Mesenchymal stem cell (in vitro differentiated cells and primary cell): ENCODE measurements at regions not wholly inside any gene's neighbourhood (a gene's known extent, or its start where the extent isn't known, plus 50 kb on each side); places are given as distances from the start of the nearest gene placed in this dataset.

Experiments used
- DNase-seq: peaks from one replicate; pipeline ENCODE4 v3.0.0-alpha.2; 2013
- H2AFZ ChIP-seq: one replicate; pipeline ENCODE4 v1.6.1; 2013; ENCODE audit warnings: low read depth, mild to moderate bottlenecking, control low read depth, inconsistent platforms, low read length, moderate library complexity
- H2AK5ac ChIP-seq: 2 replicates; pipeline ENCODE4 v1.6.1; 2013; ENCODE audit warnings: low read length, moderate library complexity, mild to moderate bottlenecking, inconsistent platforms; ENCODE audit not compliant: severe bottlenecking
- H2BK120ac ChIP-seq: one replicate; pipeline ENCODE4 v1.6.1; 2013; ENCODE audit warnings: low read depth, mild to moderate bottlenecking, inconsistent platforms, low read length, moderate library complexity
- H2BK12ac ChIP-seq, 2 experiments: one replicate each; pipeline ENCODE4 v1.6.1; 2013; ENCODE audit warnings: inconsistent platforms in 2 of 2, low read length in 2 of 2, mild to moderate bottlenecking in 2 of 2, moderate library complexity in 2 of 2, control low read depth in 1 of 2
- H2BK15ac ChIP-seq: one replicate; pipeline ENCODE4 v1.6.1; 2013; ENCODE audit warnings: mild to moderate bottlenecking, low read depth, inconsistent platforms; ENCODE audit not compliant: poor library complexity, severe bottlenecking
- H2BK5ac ChIP-seq: 2 replicates; pipeline ENCODE4 v1.6.1; 2013; ENCODE audit warnings: low read depth, mild to moderate bottlenecking, low read length, control low read depth, inconsistent platforms; ENCODE audit not compliant: poor library complexity, severe bottlenecking
- H3K14ac ChIP-seq, 2 experiments: one replicate each; pipeline ENCODE4 v1.6.1; 2013; ENCODE audit warnings: inconsistent platforms in 2 of 2, low read length in 2 of 2, control low read depth in 1 of 2, mild to moderate bottlenecking in 1 of 2, moderate library complexity in 1 of 2
- H3K18ac ChIP-seq, 2 experiments: one replicate each; pipeline ENCODE4 v1.6.1; 2013; ENCODE audit warnings: inconsistent platforms in 2 of 2, low read length in 2 of 2, control low read depth in 1 of 2, low read depth in 1 of 2, mild to moderate bottlenecking in 1 of 2
- H3K23ac ChIP-seq, 2 experiments: one replicate each; pipeline ENCODE4 v1.6.1; 2013; ENCODE audit warnings: inconsistent platforms in 2 of 2, low read length in 2 of 2, mild to moderate bottlenecking in 2 of 2, moderate library complexity in 2 of 2, control low read depth in 1 of 2
- H3K27ac ChIP-seq: 2 replicates; pipeline ENCODE4 v1.5.1; 2013; ENCODE audit warnings: mild to moderate bottlenecking, moderate library complexity, low read length, control low read depth, inconsistent platforms; ENCODE audit not compliant: poor library complexity, severe bottlenecking
- H3K27me3 ChIP-seq, 2 experiments: 2 replicates each; pipeline versions ENCODE4 v1.6.1 to v1.7.0; 2013; ENCODE audit warnings: low read length in 2 of 2, mild to moderate bottlenecking in 2 of 2, moderate library complexity in 2 of 2, control low read depth in 1 of 2, inconsistent platforms in 1 of 2; ENCODE audit not compliant: control insufficient read depth in 1 of 2, insufficient read depth in 1 of 2
- H3K36me3 ChIP-seq, 2 experiments: 2 replicates each; pipeline versions ENCODE4 v1.6.1 to v1.7.0; 2013; ENCODE audit warnings: low read length in 2 of 2, control low read depth in 1 of 2, inconsistent platforms in 1 of 2, low read depth in 1 of 2, mild to moderate bottlenecking in 1 of 2; ENCODE audit not compliant: insufficient read depth in 2 of 2, control insufficient read depth in 1 of 2
- H3K4ac ChIP-seq, 2 experiments: one replicate each; pipeline ENCODE4 v1.6.1; 2013; ENCODE audit warnings: inconsistent platforms in 2 of 2, low read length in 2 of 2, mild to moderate bottlenecking in 2 of 2, moderate library complexity in 2 of 2, control low read depth in 1 of 2, low read depth in 1 of 2
- H3K4me1 ChIP-seq: 2 replicates; pipeline ENCODE4 v1.6.1; 2013; ENCODE audit warnings: low read depth, low read length, control low read depth; ENCODE audit not compliant: control insufficient read depth, insufficient read depth
- H3K4me2 ChIP-seq: 2 replicates; pipeline ENCODE4 v1.6.1; 2013; ENCODE audit warnings: low read length, mild to moderate bottlenecking, inconsistent platforms; ENCODE audit not compliant: poor library complexity, severe bottlenecking
- H3K4me3 ChIP-seq, 2 experiments: 2 replicates each; pipeline versions ENCODE4 v1.5.1 to v1.7.0; 2013; ENCODE audit warnings: low read length in 2 of 2, mild to moderate bottlenecking in 2 of 2, control low read depth in 1 of 2, low read depth in 1 of 2; ENCODE audit not compliant: insufficient read depth in 1 of 2
- H3K79me1 ChIP-seq: replicated peaks from 2 replicates; pipeline ENCODE4 v1.6.1; 2013; ENCODE audit warnings: mild to moderate bottlenecking, control low read depth, low read length, inconsistent platforms; ENCODE audit not compliant: poor library complexity, severe bottlenecking
- H3K9ac ChIP-seq: 2 replicates; pipeline ENCODE4 v1.7.0; 2013; ENCODE audit warnings: mild to moderate bottlenecking, low read length, moderate library complexity
- H3K9me3 ChIP-seq: 2 replicates; pipeline ENCODE4 v1.7.0; 2013; ENCODE audit warnings: mild to moderate bottlenecking, low read length; ENCODE audit not compliant: control insufficient read depth
- H4K8ac ChIP-seq: one replicate; pipeline ENCODE4 v1.6.1; 2013; ENCODE audit warnings: inconsistent platforms, mild to moderate bottlenecking, low read length, moderate library complexity
- H4K91ac ChIP-seq: one replicate; pipeline ENCODE4 v1.6.1; 2013; ENCODE audit warnings: mild to moderate bottlenecking, low read length, inconsistent platforms
- WGBS: methylation state at CpG from one replicate; pipeline ENCODE4 v1.1.7; 2013; ENCODE audit warnings: mixed read lengths; 5-methylcytosine and 5-hydroxymethylcytosine counted together

DNA sequence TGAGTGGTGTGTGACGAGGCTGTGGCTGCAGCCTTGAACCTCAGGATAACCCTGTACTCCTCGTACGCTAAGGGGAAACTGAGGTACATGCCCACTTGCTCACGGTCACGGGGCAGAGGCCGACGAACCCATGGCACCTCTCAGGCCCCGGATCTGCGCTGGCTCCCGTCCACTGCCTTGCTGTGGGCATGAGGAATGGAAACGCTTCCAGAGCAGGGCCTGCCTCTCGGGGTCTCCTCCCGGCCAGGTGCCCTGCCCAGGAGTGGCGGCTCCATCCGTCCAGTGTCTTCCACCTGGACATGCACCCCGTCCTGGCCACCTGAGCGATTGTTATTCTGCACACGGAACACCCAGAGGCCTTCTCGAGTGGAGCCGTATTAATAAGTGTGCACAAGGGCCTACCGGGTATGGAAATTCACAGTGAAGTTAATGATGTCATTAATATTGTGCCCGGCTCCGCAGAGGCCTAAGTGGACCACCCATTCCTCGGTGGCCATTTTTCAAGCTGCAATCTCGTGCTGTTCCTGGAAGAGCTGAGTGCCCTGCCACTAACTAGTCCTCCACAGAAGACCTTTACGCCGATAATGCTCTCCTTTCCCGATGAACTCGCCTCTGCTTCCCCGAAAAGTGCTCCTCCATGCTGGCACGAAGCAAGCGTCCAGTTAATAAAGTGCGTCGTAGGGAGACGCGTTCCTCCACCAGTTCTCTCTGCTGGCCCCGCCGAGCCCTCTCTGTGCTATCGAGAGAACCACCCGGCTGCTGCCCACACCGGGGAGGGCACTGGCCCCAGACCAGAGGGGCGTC, 927.9 kb downstream of the BRD1 start:
- no peaks in the 10 kb centered on the region for H3K4me1 ChIP-seq
- no peak for DNase-seq
- H3K23ac ChIP-seq = no peak overlapping the region
- no peak overlapping the region for H2BK15ac ChIP-seq
- no peaks in the 10 kb centered on the region for H3K36me3 ChIP-seq
- H2BK5ac ChIP-seq = no peak overlapping the region
- H2AK5ac ChIP-seq = no peak overlapping the region
- 83% methylated on average over 41 of the region's 42 CpGs for WGBS
- no peak overlapping the region for H3K9ac ChIP-seq
- no peak overlapping the region for H2AFZ ChIP-seq
- H4K8ac ChIP-seq = no peak overlapping the region
- no peak overlapping the region for H3K4me2 ChIP-seq
- no peak overlapping the region for H3K14ac ChIP-seq
- H2BK120ac ChIP-seq = no peak overlapping the region
- H2BK12ac ChIP-seq = no peak overlapping the region
- no peaks in the 10 kb centered on the region for H3K79me1 ChIP-seq
- H3K9me3 ChIP-seq = no peaks in the 10 kb centered on the region
- H3K4ac ChIP-seq = no peak overlapping the region
- H3K4me3 ChIP-seq = no peak overlapping the region
- H4K91ac ChIP-seq = no peak overlapping the region
- H3K18ac ChIP-seq = no peak overlapping the region
- H3K27me3 ChIP-seq = no peaks in the 10 kb centered on the region
- no peak overlapping the region for H3K27ac ChIP-seq

DNA sequence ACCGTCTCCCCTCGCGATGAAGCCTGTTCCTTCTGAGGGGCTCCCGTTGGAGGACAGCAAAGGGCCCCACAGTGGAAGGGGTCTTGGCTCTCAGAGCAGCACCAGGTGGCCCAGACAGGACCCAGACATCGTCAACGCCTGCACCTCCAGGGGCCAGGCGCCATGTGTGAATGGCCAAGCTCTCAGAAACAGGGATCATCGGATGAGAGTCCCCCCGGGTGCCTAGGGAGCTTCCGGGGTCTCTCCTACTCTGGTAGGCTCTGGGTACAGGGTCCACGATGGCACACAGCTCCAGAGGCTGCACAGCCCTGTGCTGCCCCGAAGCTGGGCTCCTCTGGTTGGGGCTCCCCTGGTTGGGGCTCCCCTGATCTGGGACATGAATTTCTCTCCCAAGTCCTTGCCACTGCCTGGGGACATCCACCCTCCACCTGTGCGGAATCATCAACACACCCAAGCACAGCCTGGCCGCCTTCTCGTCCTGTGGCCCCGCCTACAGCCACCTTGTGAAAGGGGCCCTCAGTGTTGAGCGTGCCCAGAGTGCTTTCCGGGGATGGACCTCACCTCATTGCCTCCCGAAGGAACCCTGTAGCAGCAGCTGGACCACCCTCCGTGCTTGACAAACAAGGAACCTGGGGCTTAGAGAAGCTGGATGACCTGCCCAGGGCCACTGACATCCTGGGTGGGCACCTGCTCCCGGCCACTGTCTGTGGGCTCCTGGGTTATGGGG, 929.0 kb downstream of the BRD1 start:
- WGBS = 80% methylated on average over 21 of the region's 21 CpGs
- H3K9me3 ChIP-seq = no peaks in the 10 kb centered on the region
- H2AK5ac ChIP-seq = no peak overlapping the region

DNA sequence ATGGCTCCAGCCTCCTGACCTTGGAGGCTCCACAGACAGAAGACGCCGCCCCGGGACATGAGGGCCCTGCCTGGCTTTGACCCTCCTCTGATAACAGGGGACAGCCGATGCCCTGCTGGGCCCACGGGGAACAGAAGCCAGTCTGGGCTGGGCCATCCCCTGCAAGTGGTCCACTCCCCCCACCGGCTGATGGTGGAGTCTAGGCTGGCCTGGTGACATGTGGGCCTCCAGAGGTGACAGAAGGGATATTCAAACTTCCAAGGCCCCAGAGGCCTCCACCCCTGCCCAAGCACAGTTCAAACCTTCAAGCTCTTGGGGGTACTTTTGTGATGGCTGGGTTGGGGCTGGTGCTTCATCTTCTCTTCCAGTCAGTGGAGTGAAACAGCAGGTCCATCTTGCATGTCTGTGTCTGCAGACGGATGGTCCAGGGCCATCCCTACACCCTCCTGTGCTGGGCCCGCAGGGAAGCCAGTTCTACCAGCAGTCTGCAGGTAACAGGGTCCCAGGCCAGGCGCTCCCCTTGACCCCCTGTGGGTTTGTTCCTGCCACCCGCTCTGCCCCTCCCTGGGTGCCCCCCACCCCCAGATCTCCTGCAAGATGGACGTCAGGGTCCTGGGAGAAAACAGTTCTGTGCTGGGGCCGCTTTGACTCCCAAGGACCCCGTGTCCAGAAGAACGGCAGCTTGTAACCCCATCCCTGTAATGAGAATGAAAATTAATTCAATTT, 929.9 kb downstream of the BRD1 start:
- no peak overlapping the region for H4K91ac ChIP-seq
- no peak overlapping the region for H3K4me3 ChIP-seq
- no peak overlapping the region for H4K8ac ChIP-seq
- H3K23ac ChIP-seq = no peak overlapping the region
- no peaks in the 10 kb centered on the region for H3K9me3 ChIP-seq
- H2AK5ac ChIP-seq = no peak overlapping the region
- no peak overlapping the region for H2AFZ ChIP-seq
- no peak overlapping the region for H3K4ac ChIP-seq
- no peaks in the 10 kb centered on the region for H3K36me3 ChIP-seq
- WGBS = 88% methylated on average over 9 of the region's 14 CpGs
- no peak overlapping the region for H2BK5ac ChIP-seq
- H2BK15ac ChIP-seq = no peak overlapping the region
- H3K4me1 ChIP-seq = no peaks in the 10 kb centered on the region
- no peak overlapping the region for H3K9ac ChIP-seq
- H3K14ac ChIP-seq = no peak overlapping the region
- no peak overlapping the region for H3K4me2 ChIP-seq
- no peak overlapping the region for H2BK12ac ChIP-seq
- H3K79me1 ChIP-seq = no peaks in the 10 kb centered on the region
- no peak overlapping the region for H3K27ac ChIP-seq
- DNase-seq = no peak
- H3K27me3 ChIP-seq = no peaks in the 10 kb centered on the region
- H2BK120ac ChIP-seq = no peak overlapping the region
- H3K18ac ChIP-seq = no peak overlapping the region

More for the DNA sequence above, 929.0 kb downstream of the BRD1 start:
- H3K4ac ChIP-seq = no peak overlapping the region
- H3K27ac ChIP-seq = no peak overlapping the region
- no peaks in the 10 kb centered on the region for H3K27me3 ChIP-seq
- no peak overlapping the region for H4K91ac ChIP-seq
- H2BK120ac ChIP-seq = no peak overlapping the region
- no peak overlapping the region for H3K9ac ChIP-seq
- H3K4me1 ChIP-seq = no peaks in the 10 kb centered on the region
- H3K4me2 ChIP-seq = no peak overlapping the region
- H2AFZ ChIP-seq = no peak overlapping the region
- H2BK5ac ChIP-seq = no peak overlapping the region
- no peak overlapping the region for H2BK15ac ChIP-seq
- H3K18ac ChIP-seq = no peak overlapping the region
- no peaks in the 10 kb centered on the region for H3K36me3 ChIP-seq
- no peak for DNase-seq
- no peaks in the 10 kb centered on the region for H3K79me1 ChIP-seq
- no peak overlapping the region for H3K4me3 ChIP-seq
- no peak overlapping the region for H3K14ac ChIP-seq
- no peak overlapping the region for H3K23ac ChIP-seq
- H4K8ac ChIP-seq = no peak overlapping the region
- no peak overlapping the region for H2BK12ac ChIP-seq
